Left ventricle myocardium inferior (tissue), 1 donor: ENCODE measurements at regions not wholly inside any gene's neighbourhood (a gene's known extent, or its start where the extent isn't known, plus 50 kb on each side); places are given as distances from the start of the nearest gene placed in this dataset.

Experiments used
- DNase-seq: peaks from one replicate; pipeline ENCODE4 v3.0.0-alpha.2; 2020
- H3K27ac ChIP-seq: fragments of 200-600 bp; replicated peaks from 2 replicates; pipeline ENCODE4 v1.8.0; 2021
- H3K27me3 ChIP-seq: fragments of 200-600 bp; 2 replicates; pipeline ENCODE4 v1.8.0; 2021; ENCODE audit warnings: low read depth
- H3K36me3 ChIP-seq: fragments of 200-600 bp; 2 replicates; pipeline ENCODE4 v1.8.0; 2021
- H3K4me1 ChIP-seq: fragments of 200-600 bp; 2 replicates; pipeline ENCODE4 v1.8.0; 2021
- H3K4me3 ChIP-seq: fragments of 200-600 bp; 2 replicates; pipeline ENCODE4 v1.8.0; 2021; ENCODE audit warnings: mild to moderate bottlenecking, moderate library complexity
- H3K9me3 ChIP-seq: fragments of 200-600 bp; replicated peaks from 2 replicates; pipeline ENCODE4 v1.8.0; 2021
- CTCF ChIP-seq: fragments of 200-600 bp; IDR thresholded peaks from 2 replicates; pipeline ENCODE4 v1.8.0; 2021; ENCODE audit warnings: antibody characterized with exemption, mild to moderate bottlenecking, borderline replicate concordance
- intact Hi-C: fragments of 100-400 bp; cut with micrococcal nuclease; formaldehyde crosslinking; loops from one replicate; pipeline ENCODE4 v1.11.0; 2022
- donor health status: DM: no; HTN: yes; CAD: no; lungs with severe emphysema.

GRCh38 chrX:65596270-65597034 is 61.9 kb upstream of the LAS1L start:
- Histone ChIP-seq H3K27ac (peak overlapping the region; percentile 84), H3K36me3 (no peaks in the 10 kb centered on the region), H3K9me3 (no peaks in the 10 kb centered on the region), H3K4me1 (peaks cover 29% of the 10 kb centered on the region), H3K4me3 (no peak overlapping the region), H3K27me3 (no peaks in the 10 kb centered on the region)
- no peak for TF ChIP-seq CTCF
- intact Hi-C loops = loop anchor here (5.0 kb wide), 1 partner anchor 391 kb away; no protein-coding TSS in a partner anchor
- DNase-seq = no peak

- intact Hi-C loops = loop anchor here (5.0 kb wide), 1 partner anchor 392 kb away; no protein-coding TSS in a partner anchor
These were observed 60.9 kb upstream of the LAS1L start for GRCh38 chrX:65595460-65595876.

GRCh38 chrX:65591206-65591605 is 56.6 kb upstream of the LAS1L start:
- H3K4me3 ChIP-seq = no peak overlapping the region
- DNase-seq = no peak
- no peak for TF ChIP-seq CTCF
- no peaks in the 10 kb centered on the region for H3K36me3 ChIP-seq
- no peaks in the 10 kb centered on the region for H3K9me3 ChIP-seq
- intact Hi-C loops = no loop called here
- peaks cover 7% of the 10 kb centered on the region for H3K4me1 ChIP-seq
- no peaks in the 10 kb centered on the region for H3K27me3 ChIP-seq
- no peak overlapping the region for H3K27ac ChIP-seq

More at GRCh38 chrX:65595460-65595876, 60.9 kb upstream of the LAS1L start:
- Histone ChIP-seq H3K27ac (peak overlapping the region; percentile 84), H3K27me3 (no peaks in the 10 kb centered on the region), H3K4me3 (no peak overlapping the region), H3K9me3 (no peaks in the 10 kb centered on the region), H3K36me3 (no peaks in the 10 kb centered on the region), H3K4me1 (peaks cover 19% of the 10 kb centered on the region)
- peak; percentile 91 for DNase-seq
- peak; percentile 96 for TF ChIP-seq CTCF

- H3K4me1 ChIP-seq = no peaks in the 10 kb centered on the region
- H3K9me3 ChIP-seq = no peaks in the 10 kb centered on the region
- no peak for TF ChIP-seq CTCF
- DNase-seq = no peak
- no peak overlapping the region for H3K4me3 ChIP-seq
- no peaks in the 10 kb centered on the region for H3K36me3 ChIP-seq
- no peak overlapping the region for H3K27ac ChIP-seq
- H3K27me3 ChIP-seq = no peaks in the 10 kb centered on the region
- intact Hi-C loops = no loop called here
These were observed 54.7 kb upstream of the LAS1L start for GRCh38 chrX:65589304-65589703.

GRCh38 chrX:65588795-65589194 is 54.2 kb upstream of the LAS1L start:
- H3K4me3 ChIP-seq = peak overlapping the region; percentile 41
- no peak for TF ChIP-seq CTCF

More at GRCh38 chrX:65588795-65589194, 54.2 kb upstream of the LAS1L start:
- no peaks in the 10 kb centered on the region for H3K27me3 ChIP-seq
- intact Hi-C loops = no loop called here
- no peaks in the 10 kb centered on the region for H3K36me3 ChIP-seq
- peak overlapping the region; percentile 54 for H3K27ac ChIP-seq
- no peak for DNase-seq
- H3K4me1 ChIP-seq = no peaks in the 10 kb centered on the region
- no peaks in the 10 kb centered on the region for H3K9me3 ChIP-seq
